Activated CD8-positive, alpha-beta memory T cell treated with anti-CD3 and anti-CD28 coated beads for 48 hours (primary cell): ENCODE measurements at regions not wholly inside any gene's neighbourhood (a gene's known extent, or its start where the extent isn't known, plus 50 kb on each side); places are given as distances from the start of the nearest gene placed in this dataset.

Experiments
- DNase-seq, 3 experiments: peaks; one replicate each; pipeline ENCODE4 v3.0.0-alpha.2; 2020; ENCODE audit warnings: low read depth in 2 of 3, low spot score in 2 of 3

- DNase-seq = no peak
Measured at GRCh38 chr4:59834943-59835342, 1365.2 kb upstream of the ADGRL3 start.

- DNase-seq = no peak
Measured at GRCh38 chr4:59837751-59838150, 1362.4 kb upstream of the ADGRL3 start.

- no peak for DNase-seq
Measured at GRCh38 chr4:59838236-59838635, 1361.9 kb upstream of the ADGRL3 start.

GRCh38 chr4:59841698-59842097 lies 1358.4 kb upstream of the ADGRL3 start:
- no peak for DNase-seq

- no peak for DNase-seq
Measured at GRCh38 chr4:59848457-59848856, 1351.7 kb upstream of the ADGRL3 start.

GRCh38 chr4:59855630-59856352 lies 1344.3 kb upstream of the ADGRL3 start:
- DNase-seq = no peak

- DNase-seq = no peak
Measured at GRCh38 chr4:59869056-59869455, 1331.1 kb upstream of the ADGRL3 start.

- no peak for DNase-seq
Measured at GRCh38 chr4:59869559-59869958, 1330.6 kb upstream of the ADGRL3 start.

- DNase-seq = no peak
Measured at GRCh38 chr4:59881632-59882031, 1318.5 kb upstream of the ADGRL3 start.

GRCh38 chr4:59904331-59904730 lies 1295.8 kb upstream of the ADGRL3 start:
- no peak for DNase-seq

GRCh38 chr4:59920416-59920815 lies 1279.7 kb upstream of the ADGRL3 start:
- DNase-seq = no peak

GRCh38 chr4:59925290-59925689 lies 1274.8 kb upstream of the ADGRL3 start:
- DNase-seq = no peak

- no peak for DNase-seq
Measured at GRCh38 chr4:59936566-59936965, 1263.6 kb upstream of the ADGRL3 start.

GRCh38 chr4:59938166-59938565 lies 1262.0 kb upstream of the ADGRL3 start:
- no peak for DNase-seq

GRCh38 chr4:59945277-59945676 lies 1254.8 kb upstream of the ADGRL3 start:
- DNase-seq = no peak

- DNase-seq = no peak
Measured at GRCh38 chr4:59945716-59946115, 1254.4 kb upstream of the ADGRL3 start.

GRCh38 chr4:59956366-59956765 lies 1243.8 kb upstream of the ADGRL3 start:
- no peak for DNase-seq

GRCh38 chr4:59960143-59960542 lies 1240.0 kb upstream of the ADGRL3 start:
- no peak for DNase-seq

GRCh38 chr4:59966758-59967157 lies 1233.4 kb upstream of the ADGRL3 start:
- DNase-seq = no peak

GRCh38 chr4:59968796-59969195 lies 1231.3 kb upstream of the ADGRL3 start:
- DNase-seq = no peak

GRCh38 chr4:59969909-59970308 lies 1230.2 kb upstream of the ADGRL3 start:
- no peak for DNase-seq

- DNase-seq = no peak
Measured at GRCh38 chr4:59971952-59972351, 1228.2 kb upstream of the ADGRL3 start.

GRCh38 chr4:59973492-59973891 lies 1226.6 kb upstream of the ADGRL3 start:
- DNase-seq = no peak
